GM19099 (cell line): ENCODE measurements at regions not wholly inside any gene's neighbourhood (a gene's known extent, or its start where the extent isn't known, plus 50 kb on each side); places are given as distances from the start of the nearest gene placed in this dataset.

Experiments used
- POLR2A ChIP-seq: IDR thresholded peaks from 3 replicates; pipeline ENCODE4 v1.6.1; 2011; ENCODE audit warnings: low read depth; ENCODE audit not compliant: insufficient read length; ENCODE audit errors: extremely low read depth

- no peak for TF ChIP-seq POLR2A
These were observed 185.4 kb downstream of the TTLL7 start for GRCh38 chr1:83813576-83813975.

DNA sequence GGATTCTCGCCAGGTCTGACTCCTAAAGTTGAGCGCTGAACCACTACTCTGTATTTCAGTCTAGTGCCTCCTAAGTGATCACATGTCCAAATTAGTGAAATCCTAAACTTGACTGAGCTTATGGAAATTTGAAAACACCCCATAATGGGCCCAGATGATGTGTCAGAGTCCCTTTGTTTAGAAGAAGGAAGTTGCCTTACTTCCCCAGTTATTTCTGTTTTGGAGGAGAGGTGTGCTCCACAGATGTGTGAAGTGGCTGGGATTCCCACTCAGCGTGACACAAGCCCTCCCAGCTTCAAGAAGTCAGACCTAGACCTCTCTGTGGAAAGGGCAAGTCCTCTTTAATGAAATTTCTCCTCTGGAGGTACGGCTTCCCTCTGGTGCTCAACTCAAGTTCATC lies 188.8 kb downstream of the TTLL7 start:
- no peak for TF ChIP-seq POLR2A

DNA sequence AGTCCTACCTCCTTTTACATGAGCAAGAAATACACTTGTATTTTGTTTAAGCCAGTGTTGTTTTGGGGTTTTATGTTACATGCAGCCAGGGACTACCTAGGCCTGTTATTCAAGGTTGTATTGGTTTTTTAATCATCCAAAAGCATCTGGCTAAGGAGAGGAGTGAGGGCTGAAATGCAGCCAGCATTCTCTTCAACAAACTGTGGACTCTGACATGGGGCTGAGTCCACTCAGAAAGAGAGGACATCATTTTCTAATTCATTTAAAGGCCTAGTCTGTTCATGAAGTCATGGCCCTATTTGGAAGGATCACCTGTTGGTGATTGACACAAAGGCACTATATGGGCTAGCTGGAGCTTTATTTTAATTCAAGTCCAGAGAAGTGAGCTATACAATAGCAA lies 190.4 kb downstream of the TTLL7 start:
- TF ChIP-seq POLR2A = no peak

GRCh38 chr1:83807821-83808220 lies 191.1 kb downstream of the TTLL7 start:
- TF ChIP-seq POLR2A = no peak

DNA sequence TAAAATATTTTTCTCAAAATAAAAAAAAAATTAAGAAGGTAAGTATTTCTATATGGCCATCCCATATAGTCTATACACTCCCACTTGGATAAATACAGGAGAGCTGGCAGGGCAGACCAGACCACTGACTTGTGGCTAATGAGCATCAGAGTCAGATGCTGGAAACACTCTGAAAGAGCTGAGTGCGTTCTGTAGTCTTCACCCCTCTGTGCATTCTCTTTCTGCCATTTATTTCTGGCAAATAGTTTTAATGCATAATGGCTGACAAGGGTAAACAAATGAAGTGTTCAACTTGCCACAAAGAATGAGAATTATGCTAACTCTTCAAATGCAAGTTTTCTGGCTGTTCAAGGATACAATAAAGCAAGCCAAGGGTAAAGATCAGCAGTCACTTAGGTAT lies 191.7 kb downstream of the TTLL7 start:
- TF ChIP-seq POLR2A = no peak

GRCh38 chr1:83805921-83806320 lies 193.0 kb downstream of the TTLL7 start:
- no peak for TF ChIP-seq POLR2A

DNA sequence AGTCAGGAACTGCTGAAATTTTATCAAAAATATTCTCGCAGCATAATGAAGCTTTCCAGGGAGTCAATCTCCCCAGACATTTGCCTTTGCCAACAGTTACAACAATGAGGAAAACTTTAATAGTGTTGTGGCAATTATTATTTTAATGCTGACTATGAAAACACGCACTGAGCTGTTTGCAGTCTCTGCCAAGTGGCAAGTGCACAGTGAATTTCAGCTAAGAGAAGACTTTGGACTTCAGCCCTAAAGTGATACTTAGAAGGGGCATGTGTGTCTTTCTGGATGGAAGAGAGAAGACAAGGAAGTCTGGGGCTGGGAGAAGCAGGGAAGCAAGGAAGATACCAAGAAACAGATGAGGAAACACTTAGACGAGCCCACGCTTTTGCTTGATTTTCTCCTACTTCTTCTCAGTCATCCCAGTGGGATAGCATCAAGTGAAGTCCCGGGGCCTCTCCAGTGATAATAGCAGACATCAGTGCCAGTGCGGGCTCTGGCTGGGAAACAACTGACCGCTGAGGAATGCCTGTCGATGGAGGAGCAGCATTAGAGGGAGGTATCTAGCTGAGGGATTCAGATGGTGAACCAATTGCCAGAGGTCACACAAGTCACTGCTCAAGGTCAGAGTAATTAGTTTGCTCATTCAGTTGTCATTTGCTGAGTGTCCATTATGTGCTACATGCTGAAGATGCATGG lies 196.3 kb downstream of the TTLL7 start:
- TF ChIP-seq POLR2A = no peak

GRCh38 chr1:83802023-83802422 lies 196.9 kb downstream of the TTLL7 start:
- TF ChIP-seq POLR2A = no peak

DNA sequence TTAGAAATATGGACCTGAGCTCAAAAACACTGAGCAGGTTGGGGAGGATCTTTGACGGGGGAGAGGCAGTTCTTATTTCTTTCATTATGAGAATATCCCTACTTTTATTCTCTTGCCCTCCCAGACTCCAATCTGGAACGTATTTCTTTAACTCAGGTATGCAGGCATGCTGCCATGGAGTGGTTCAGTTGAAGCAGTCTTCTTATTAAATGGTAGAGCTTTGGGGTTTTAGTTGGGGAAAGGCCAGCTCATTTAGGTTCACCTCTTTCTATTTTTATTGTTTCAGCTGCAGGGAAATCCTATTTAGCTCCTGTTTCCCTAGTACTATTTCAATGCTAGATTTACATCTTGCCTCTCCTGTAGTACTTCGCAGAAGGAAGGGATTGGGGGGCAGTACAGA lies 198.9 kb downstream of the TTLL7 start:
- no peak for TF ChIP-seq POLR2A

DNA sequence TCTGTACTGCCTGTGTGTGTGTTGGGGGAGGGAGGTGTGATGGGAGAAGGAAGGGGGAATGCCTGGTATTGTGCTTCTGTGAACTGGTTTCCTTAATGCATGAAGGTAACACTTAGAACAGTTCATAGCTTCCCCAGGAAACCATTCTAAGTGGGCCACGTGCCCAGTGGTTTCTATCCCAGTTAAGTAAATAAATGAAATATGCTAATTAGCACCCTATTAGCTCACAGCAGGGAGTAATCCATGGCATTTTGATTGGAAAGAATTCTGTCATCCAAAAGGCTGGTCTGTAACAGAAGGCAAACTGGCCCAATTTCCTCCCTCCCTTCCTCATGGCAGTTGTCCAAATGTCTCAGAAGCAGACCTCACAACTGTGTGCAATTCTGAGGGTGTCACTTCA lies 199.3 kb downstream of the TTLL7 start:
- TF ChIP-seq POLR2A = no peak

DNA sequence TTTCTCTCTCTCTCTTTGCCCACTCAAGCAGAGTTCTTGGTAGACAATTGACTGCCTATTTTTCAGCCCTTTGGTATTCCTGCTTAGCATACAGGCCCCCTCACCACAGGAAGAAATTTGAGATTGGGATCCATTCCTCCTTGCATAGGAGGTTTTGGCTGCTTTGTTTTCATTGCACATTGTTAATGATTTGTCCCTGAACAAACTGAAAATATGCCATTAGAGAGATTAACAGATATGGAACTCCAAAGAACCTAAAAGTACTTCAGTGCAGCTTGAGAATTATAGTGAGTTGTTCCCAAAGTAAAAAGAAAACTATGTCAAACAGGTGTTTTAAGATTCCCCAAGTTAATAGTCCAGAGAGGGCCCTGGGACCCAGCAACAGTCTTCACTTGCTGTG lies 200.0 kb downstream of the TTLL7 start:
- no peak for TF ChIP-seq POLR2A

DNA sequence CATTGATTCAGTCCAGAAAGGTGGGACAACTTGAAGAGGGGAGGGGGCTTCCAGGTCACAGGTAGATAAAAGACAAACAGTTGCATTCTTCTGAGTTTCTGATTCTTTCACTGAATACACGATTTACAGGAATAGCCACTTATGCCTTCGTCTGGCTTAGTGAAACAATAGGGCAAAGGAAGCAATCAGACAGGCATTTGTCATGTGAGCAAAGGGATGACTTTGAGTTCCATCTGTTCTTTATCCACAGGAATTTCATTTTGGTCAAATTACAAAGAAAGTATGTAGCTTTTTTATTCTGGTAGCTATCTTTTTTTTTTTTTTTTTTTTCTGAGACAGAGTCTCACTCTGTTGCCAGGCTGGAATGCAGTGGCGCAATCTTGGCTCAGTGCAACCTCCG lies 202.5 kb downstream of the TTLL7 start:
- TF ChIP-seq POLR2A = no peak

GRCh38 chr1:83794384-83794783 lies 204.5 kb downstream of the TTLL7 start:
- TF ChIP-seq POLR2A = no peak

- TF ChIP-seq POLR2A = no peak
These were observed 207.0 kb downstream of the TTLL7 start for GRCh38 chr1:83791821-83792437.

GRCh38 chr1:83790446-83790845 lies 208.5 kb downstream of the TTLL7 start:
- no peak for TF ChIP-seq POLR2A

- no peak for TF ChIP-seq POLR2A
These were observed 211.5 kb downstream of the TTLL7 start for GRCh38 chr1:83787246-83787998.
